ENCODE measurements at regions not wholly inside any gene's neighbourhood (a gene's known extent, or its start where the extent isn't known, plus 50 kb on each side); places are given as distances from the start of the nearest gene placed in this dataset.
"Not testable (repeated sequence)": the region's sequence is repeated elsewhere in the genome, so short reads cannot be mapped to it uniquely, and the experiment has no call there.

- no peak for DNase-seq (ENCODE audit: low read depth)
Observed at GRCh38 chr10:30560326-30560725, 69.2 kb downstream of the LYZL2 start.

GRCh38 chr10:30559180-30559579 lies 70.4 kb downstream of the LYZL2 start:
- DNase-seq (ENCODE audit: low read depth): no peak

- DNase-seq (ENCODE audit: low read depth): no peak
Observed at GRCh38 chr10:30558411-30558810, 71.1 kb downstream of the LYZL2 start.

GRCh38 chr10:30557884-30558283 lies 71.7 kb downstream of the LYZL2 start:
- DNase-seq (ENCODE audit: low read depth): no peak

- DNase-seq (ENCODE audit: low read depth): no peak
Observed at GRCh38 chr10:30556189-30556588, 73.4 kb downstream of the LYZL2 start.

- no peak for DNase-seq (ENCODE audit: low read depth)
Observed at GRCh38 chr10:30555465-30555864, 74.1 kb downstream of the LYZL2 start.

- no peak for DNase-seq (ENCODE audit: low read depth)
Observed at GRCh38 chr10:30554440-30554825, 75.1 kb downstream of the LYZL2 start.

GRCh38 chr10:30553626-30554439 lies 75.7 kb downstream of the LYZL2 start:
- no peak for DNase-seq (ENCODE audit: low read depth)

GRCh38 chr10:30553018-30553625 lies 76.4 kb downstream of the LYZL2 start:
- no peak for DNase-seq (ENCODE audit: low read depth)

- no peak for DNase-seq (ENCODE audit: low read depth)
Observed at GRCh38 chr10:30550967-30551815, 78.4 kb downstream of the LYZL2 start.

GRCh38 chr10:30549134-30549687 lies 80.3 kb downstream of the LYZL2 start:
- DNase-seq (ENCODE audit: low read depth): not testable (repeated sequence)

GRCh38 chr10:30546511-30546910 lies 83.0 kb downstream of the LYZL2 start:
- no peak for DNase-seq (ENCODE audit: low read depth)

- no peak for DNase-seq (ENCODE audit: low read depth)
Observed at GRCh38 chr10:30542895-30543288, 86.7 kb downstream of the LYZL2 start.

- no peak for DNase-seq (ENCODE audit: low read depth)
Observed at GRCh38 chr10:30542001-30542894, 87.3 kb downstream of the LYZL2 start.

GRCh38 chr10:30540276-30540675 lies 89.3 kb downstream of the LYZL2 start:
- DNase-seq (ENCODE audit: low read depth): no peak

GRCh38 chr10:30538086-30538485 lies 91.5 kb downstream of the LYZL2 start:
- no peak for DNase-seq (ENCODE audit: low read depth)

- no peak for DNase-seq (ENCODE audit: low read depth)
Observed at GRCh38 chr10:30537586-30537985, 92.0 kb downstream of the LYZL2 start.

GRCh38 chr10:30537158-30537557 lies 92.4 kb downstream of the LYZL2 start:
- DNase-seq (ENCODE audit: low read depth): not testable (repeated sequence)

- no peak for DNase-seq (ENCODE audit: low read depth)
Observed at GRCh38 chr10:30536578-30536977, 93.0 kb downstream of the LYZL2 start.

- no peak for DNase-seq (ENCODE audit: low read depth)
Observed at GRCh38 chr10:30535677-30536076, 93.9 kb downstream of the LYZL2 start.

GRCh38 chr10:30534465-30535144 lies 94.9 kb downstream of the LYZL2 start:
- DNase-seq (ENCODE audit: low read depth): peak; percentile 50
